Stimulated activated CD4-positive, alpha-beta T cell treated with anti-CD3 and anti-CD28 coated beads, Interleukin-15, amount 100 ng/mL, for 48 hours (primary cell): ENCODE measurements at regions not wholly inside any gene's neighbourhood (a gene's known extent, or its start where the extent isn't known, plus 50 kb on each side); places are given as distances from the start of the nearest gene placed in this dataset.
"Not testable (repeated sequence)": the region's sequence is repeated elsewhere in the genome, so short reads cannot be mapped to it uniquely, and the experiment has no call there.

ENCODE experiments used
- DNase-seq, 2 donors: peaks; one replicate each; pipeline ENCODE4 v3.0.0-alpha.2; 2020; ENCODE audit warnings: low read depth in 2 of 2

GRCh38 chr10:52599551-52600200 is 172.9 kb downstream of the MBL2 start:
- no peak for DNase-seq

GRCh38 chr10:52604131-52604530 is 168.5 kb downstream of the MBL2 start:
- DNase-seq: not testable (repeated sequence)

GRCh38 chr10:52609071-52609470 is 163.5 kb downstream of the MBL2 start:
- DNase-seq: no peak

- no peak for DNase-seq
Observed at GRCh38 chr10:52609626-52610240, 162.9 kb downstream of the MBL2 start.

DNA sequence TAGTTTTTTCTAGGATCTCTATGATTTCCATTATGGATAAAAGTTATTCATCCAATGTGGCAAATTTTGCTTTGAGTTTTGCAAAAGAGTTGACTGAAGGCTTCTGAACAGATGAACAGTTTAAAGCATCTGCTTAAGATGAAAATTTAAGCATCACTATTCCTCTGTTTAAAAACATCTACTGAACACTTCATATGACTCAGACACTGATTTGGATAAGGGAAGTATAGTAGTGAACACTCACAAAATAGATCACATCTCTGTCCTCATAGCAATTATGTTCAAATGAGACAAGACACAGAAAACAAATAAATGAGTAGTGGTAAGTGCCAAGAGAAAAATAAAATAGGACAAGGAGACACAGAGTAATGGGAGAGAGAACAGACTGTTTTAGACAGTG is 157.3 kb downstream of the MBL2 start:
- no peak for DNase-seq

- DNase-seq: no peak
Observed at GRCh38 chr10:52615756-52616394, 156.7 kb downstream of the MBL2 start.

DNA sequence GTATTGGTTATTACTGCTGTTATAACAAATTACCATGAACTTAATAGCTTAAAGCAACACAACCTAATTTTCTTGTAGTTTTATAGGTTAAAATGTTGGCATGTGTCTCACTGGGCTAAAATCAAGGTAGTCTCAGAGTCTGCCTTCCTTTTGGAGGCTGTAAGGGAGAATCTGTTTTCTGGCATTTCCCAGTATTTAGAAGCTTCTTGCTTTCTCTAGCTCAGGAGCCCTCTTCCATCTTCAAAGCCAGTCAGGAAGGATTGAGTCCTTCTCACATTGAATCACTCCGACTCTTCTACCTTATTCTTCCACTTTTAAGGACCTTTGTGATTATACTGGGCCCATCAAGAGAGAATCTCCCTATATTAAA is 156.2 kb downstream of the MBL2 start:
- no peak for DNase-seq

DNA sequence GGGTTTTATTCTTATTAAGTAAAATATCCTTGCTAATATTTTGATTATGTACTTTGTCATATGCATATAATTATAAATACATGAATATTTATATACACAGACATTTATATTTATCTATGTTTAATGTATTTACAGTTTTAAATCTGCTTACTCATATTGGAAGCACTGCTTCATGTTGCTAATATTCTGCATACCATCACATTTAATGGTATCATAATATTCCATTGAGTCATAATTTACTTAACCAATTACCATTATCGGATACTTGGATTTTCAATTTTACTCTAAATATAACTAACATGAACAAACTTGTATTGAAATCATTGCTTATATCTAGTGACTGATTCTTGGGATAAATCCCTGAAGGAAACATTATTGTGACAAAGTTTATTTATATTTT is 155.2 kb downstream of the MBL2 start:
- DNase-seq: no peak

GRCh38 chr10:52619052-52619451 is 153.5 kb downstream of the MBL2 start:
- no peak for DNase-seq

GRCh38 chr10:52621635-52622079 is 150.9 kb downstream of the MBL2 start:
- DNase-seq: no peak

GRCh38 chr10:52623761-52624160 is 148.8 kb downstream of the MBL2 start:
- DNase-seq: no peak

- DNase-seq: no peak
Observed at GRCh38 chr10:52627279-52627678, 145.3 kb downstream of the MBL2 start.

DNA sequence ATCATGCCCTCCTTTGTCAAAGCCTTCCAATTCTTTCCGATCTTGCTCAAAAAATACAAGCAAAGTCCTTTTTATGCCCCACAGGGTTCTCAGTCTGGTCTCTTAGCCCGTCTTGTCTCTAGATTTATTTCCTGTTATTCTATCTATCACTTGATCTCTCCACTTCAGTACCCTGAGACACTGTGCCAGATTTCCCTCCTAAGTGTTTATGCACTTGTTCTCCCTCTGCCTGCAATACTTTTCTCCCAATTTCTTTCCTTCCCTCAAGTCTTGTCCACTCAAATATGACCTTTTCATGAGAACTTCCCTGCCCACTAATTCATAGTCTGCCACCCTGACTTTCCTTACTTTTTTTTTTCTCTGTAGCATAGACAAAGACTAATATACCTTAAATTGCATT is 141.4 kb downstream of the MBL2 start:
- no peak for DNase-seq

- DNase-seq: no peak
Observed at GRCh38 chr10:52631648-52632047, 140.9 kb downstream of the MBL2 start.

DNA sequence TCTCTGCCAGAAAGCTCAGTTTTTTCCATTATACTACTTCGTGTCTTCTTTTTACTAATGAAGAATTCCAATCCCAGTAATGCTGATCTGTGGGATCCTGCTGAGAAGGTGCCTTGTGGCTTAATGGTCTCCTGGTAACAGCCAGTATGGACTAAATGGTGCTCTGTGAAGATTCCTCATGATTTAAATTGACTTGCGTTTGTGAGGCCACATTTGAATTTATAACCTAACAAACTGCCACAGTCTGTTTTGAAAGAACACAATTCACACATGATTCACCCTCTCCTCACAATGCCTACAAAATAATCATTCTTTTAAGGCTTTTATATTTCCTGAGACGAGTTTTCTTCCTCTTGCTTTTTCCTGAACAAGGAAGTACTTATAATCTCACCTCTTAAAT is 140.0 kb downstream of the MBL2 start:
- DNase-seq: no peak

DNA sequence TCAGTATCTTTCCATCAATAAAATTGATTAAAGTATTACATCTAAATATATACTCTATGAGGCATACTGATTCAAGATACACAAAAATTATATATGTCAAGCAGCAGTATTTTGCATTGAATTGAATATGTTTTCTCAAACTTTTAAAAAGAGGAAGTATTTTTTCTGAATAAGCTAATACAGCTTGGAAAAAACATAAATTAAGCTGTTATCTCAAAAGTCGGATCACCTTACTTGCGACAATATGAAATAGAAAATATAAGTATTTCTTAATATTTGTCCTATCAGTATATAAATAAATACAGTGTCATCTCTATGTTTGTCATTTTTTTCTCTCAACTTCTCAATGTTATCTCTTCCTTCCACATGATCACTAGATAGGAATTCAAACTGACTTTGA is 139.3 kb downstream of the MBL2 start:
- DNase-seq: no peak

- no peak for DNase-seq
Observed at GRCh38 chr10:52635651-52636050, 136.9 kb downstream of the MBL2 start.

DNA sequence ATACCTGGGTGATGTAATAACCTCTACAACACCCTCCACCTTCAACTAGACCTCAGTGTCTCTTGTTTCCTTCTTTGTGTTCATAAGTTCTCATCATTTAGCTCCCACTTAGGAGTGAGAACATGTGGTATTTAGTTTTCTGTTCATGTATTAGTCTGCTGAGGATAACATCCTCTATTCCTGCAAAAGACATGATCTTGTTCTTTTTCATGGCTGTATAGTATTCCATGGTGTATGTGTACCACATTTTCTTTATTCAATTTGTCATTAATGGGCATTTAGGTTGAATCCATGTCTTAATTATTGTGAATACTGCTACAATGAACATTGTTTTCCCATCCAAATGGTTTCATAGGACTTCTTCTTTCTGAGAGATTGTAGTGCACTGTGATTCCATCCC is 135.7 kb downstream of the MBL2 start:
- no peak for DNase-seq

- DNase-seq: no peak
Observed at GRCh38 chr10:52637592-52637991, 135.0 kb downstream of the MBL2 start.

GRCh38 chr10:52639652-52640051 is 132.9 kb downstream of the MBL2 start:
- DNase-seq: no peak

GRCh38 chr10:52642208-52642607 is 130.4 kb downstream of the MBL2 start:
- DNase-seq: no peak

- DNase-seq: peak in 1 of 2 donors; percentile 0
Observed at GRCh38 chr10:52644373-52645186, 128.0 kb downstream of the MBL2 start.
